Gastroesophageal sphincter (tissue), 4 donors: ENCODE measurements at regions not wholly inside any gene's neighbourhood (a gene's known extent, or its start where the extent isn't known, plus 50 kb on each side); places are given as distances from the start of the nearest gene placed in this dataset.
"Not testable (repeated sequence)": the region's sequence is repeated elsewhere in the genome, so short reads cannot be mapped to it uniquely, and the experiment has no call there.

Experiments
- ATAC-seq: fragments of 150-250 bp; one replicate; pipeline ENCODE4 v1.9.1; 2016; ENCODE audit warnings: mild to moderate bottlenecking, moderate library complexity
- H3K27ac ChIP-seq, 4 donors: fragments of 200-600 bp; sonication (generic) in 3 of 4; 1 replicate in 3 of 4; 2 replicates in 1 of 4; pipeline ENCODE4 v1.5.1; 2016 to 2019
- H3K27me3 ChIP-seq: fragments of 200-600 bp; sonication (generic); one replicate; pipeline ENCODE4 v1.5.1; 2019
- H3K36me3 ChIP-seq, 2 donors: fragments of 200-600 bp; sonication (generic); one replicate each; pipeline ENCODE4 v1.5.1; 2019; ENCODE audit warnings: control low read depth in 1 of 2
- H3K4me1 ChIP-seq, 3 donors: fragments of 200-600 bp; sonication (generic); 1 replicate in 2 of 3; 2 replicates in 1 of 3; pipeline ENCODE4 v1.5.1; 2016 to 2019; ENCODE audit warnings: control low read depth in 2 of 3
- H3K4me3 ChIP-seq, 2 donors: fragments of 200-600 bp; sonication (generic); one replicate each; pipeline ENCODE4 v1.5.1; 2019; ENCODE audit warnings: mild to moderate bottlenecking in 1 of 2, moderate library complexity in 1 of 2
- H3K9me3 ChIP-seq, 3 donors: fragments of 200-600 bp; sonication (generic); one replicate each; pipeline ENCODE4 v1.5.1; 2017 to 2019; ENCODE audit warnings: control low read depth in 2 of 3
- CTCF ChIP-seq, 4 experiments: fragments of 200-600 bp in 2 of 4; fragments of 450-650 bp in 2 of 4; sonication (generic) in 1 of 4; IDR thresholded peaks; one replicate each; pipeline ENCODE4 v1.5.1; 2017 to 2019; ENCODE audit warnings: antibody characterized with exemption in 4 of 4, mild to moderate bottlenecking in 2 of 4, moderate library complexity in 2 of 4
- EP300 ChIP-seq: sonication (generic); formaldehyde crosslinking; IDR thresholded peaks from one replicate; pipeline ENCODE4 v1.6.1; 2017; ENCODE audit warnings: antibody characterized with exemption, mild to moderate bottlenecking
- POLR2A ChIP-seq, 2 donors: fragments of 450-650 bp; IDR thresholded peaks; one replicate each; pipeline ENCODE4 v1.6.1; 2017; ENCODE audit warnings: antibody characterized with exemption in 2 of 2, mild to moderate bottlenecking in 2 of 2, moderate library complexity in 1 of 2
- POLR2AphosphoS5 ChIP-seq: sonication (generic); formaldehyde crosslinking; IDR thresholded peaks from one replicate; pipeline ENCODE4 v1.6.1; 2017; ENCODE audit warnings: antibody characterized with exemption
- WGBS, 2 donors: methylation state at CpG; one replicate each; pipeline ENCODE4 v1.1.5; 2018; ENCODE audit warnings: low coverage in 1 of 2; 5-methylcytosine and 5-hydroxymethylcytosine counted together

- peaks cover 0 to 3% (median 0%) of the 10 kb centered on the region in 3 donors for H3K9me3 ChIP-seq
- WGBS, 2 donors, result 29 to 80% methylated on average over 2 of the region's 2 CpGs
- H3K4me1 ChIP-seq, result no peaks in the 10 kb centered on the region
- H3K4me3 ChIP-seq, result no peak overlapping the region
- TF ChIP-seq POLR2AphosphoS5 (no peak), POLR2A (IDR thresholded peaks at IDR 0.05) (no peak), EP300 (no peak), CTCF (IDR thresholded peaks at IDR 0.05) (no peak)
- no peaks in the 10 kb centered on the region for H3K36me3 ChIP-seq
- H3K27me3 ChIP-seq, result no peaks in the 10 kb centered on the region
- H3K27ac ChIP-seq, result no peak overlapping the region
- ATAC-seq, result no peak
Measured at GRCh38 chr6:92404281-92404680, 1015.1 kb downstream of the EPHA7 start.

- Histone ChIP-seq H3K4me1 (no peaks in the 10 kb centered on the region), H3K27ac (no peak overlapping the region), H3K9me3 (no peaks in the 10 kb centered on the region), H3K36me3 (no peaks in the 10 kb centered on the region), H3K4me3 (no peak overlapping the region), H3K27me3 (no peaks in the 10 kb centered on the region)
- TF ChIP-seq EP300, result no peak
- no peak for TF ChIP-seq POLR2AphosphoS5
- TF ChIP-seq CTCF (IDR thresholded peaks at IDR 0.05), result no peak
- TF ChIP-seq POLR2A (IDR thresholded peaks at IDR 0.05), result no peak
- no peak for ATAC-seq
- 56 to 69% methylated on average over 2 of the region's 2 CpGs for WGBS, 2 donors
Measured at GRCh38 chr6:92399911-92400310, 1019.4 kb downstream of the EPHA7 start.

- not testable (repeated sequence) for H3K9me3 ChIP-seq, H3K27me3 ChIP-seq, H3K4me1 ChIP-seq, H3K27ac ChIP-seq, H3K4me3 ChIP-seq, ATAC-seq, H3K36me3 ChIP-seq
- WGBS, 2 donors, result 89 to 90% methylated on average over 6 to 8 of the region's 8 CpGs
Measured at GRCh38 chr6:92388706-92389105, 1030.7 kb downstream of the EPHA7 start.

- Histone ChIP-seq H3K36me3 (no peaks in the 10 kb centered on the region), H3K27me3 (no peaks in the 10 kb centered on the region), H3K27ac (no peak overlapping the region), H3K9me3 (no peaks in the 10 kb centered on the region), H3K4me3 (no peak overlapping the region), H3K4me1 (no peaks in the 10 kb centered on the region)
- no peak for TF ChIP-seq EP300
- no peak for TF ChIP-seq CTCF (IDR thresholded peaks at IDR 0.05)
- TF ChIP-seq POLR2AphosphoS5, result no peak
- TF ChIP-seq POLR2A (IDR thresholded peaks at IDR 0.05), result no peak
- ATAC-seq, result no peak
- WGBS, 2 donors, result 80 to 84% methylated on average over 2 of the region's 2 CpGs
Measured at GRCh38 chr6:92380803-92381601, 1038.4 kb downstream of the EPHA7 start.

- no peaks in the 10 kb centered on the region for H3K9me3 ChIP-seq
- no peak for ATAC-seq
- TF ChIP-seq POLR2A (IDR thresholded peaks at IDR 0.05) (no peak), POLR2AphosphoS5 (no peak), CTCF (IDR thresholded peaks at IDR 0.05) (no peak), EP300 (no peak)
Measured at GRCh38 chr6:92377137-92377536, 1042.2 kb downstream of the EPHA7 start.

More at GRCh38 chr6:92377137-92377536, 1042.2 kb downstream of the EPHA7 start:
- Histone ChIP-seq H3K27me3 (no peaks in the 10 kb centered on the region), H3K27ac (no peak overlapping the region), H3K36me3 (no peaks in the 10 kb centered on the region), H3K4me1 (no peaks in the 10 kb centered on the region), H3K4me3 (no peak overlapping the region)
